A204.1 (cell line): ENCODE measurements at regions not wholly inside any gene's neighbourhood (a gene's known extent, or its start where the extent isn't known, plus 50 kb on each side); places are given as distances from the start of the nearest gene placed in this dataset.

Source experiments
- FAIRE-seq: peaks from 2 replicates; lab custom pipeline; 2012; peaks lifted over from hg19 to GRCh38; lab: Jason Lieb, UNC

GRCh38 chr9:22286661-22287060, 160.0 kb upstream of the DMRTA1 start:
- no peak for FAIRE-seq

GRCh38 chr9:22288661-22289060, 158.0 kb upstream of the DMRTA1 start:
- FAIRE-seq = no peak

GRCh38 chr9:22307013-22307711, 139.5 kb upstream of the DMRTA1 start:
- FAIRE-seq = no peak

- no peak for FAIRE-seq
Observed at GRCh38 chr9:22308177-22308576, 138.4 kb upstream of the DMRTA1 start.

GRCh38 chr9:22316645-22317044, 130.0 kb upstream of the DMRTA1 start:
- no peak for FAIRE-seq

GRCh38 chr9:22331533-22331932, 115.1 kb upstream of the DMRTA1 start:
- no peak for FAIRE-seq

- no peak for FAIRE-seq
Observed at GRCh38 chr9:22332202-22332601, 114.4 kb upstream of the DMRTA1 start.

GRCh38 chr9:22337261-22337660, 109.4 kb upstream of the DMRTA1 start:
- no peak for FAIRE-seq

- no peak for FAIRE-seq
Observed at GRCh38 chr9:22342491-22343217, 104.0 kb upstream of the DMRTA1 start.

GRCh38 chr9:22343218-22343611, 103.4 kb upstream of the DMRTA1 start:
- FAIRE-seq = no peak

GRCh38 chr9:22354699-22355384, 91.8 kb upstream of the DMRTA1 start:
- no peak for FAIRE-seq

- FAIRE-seq = no peak
Observed at GRCh38 chr9:22356985-22357384, 89.6 kb upstream of the DMRTA1 start.

- FAIRE-seq = no peak
Observed at GRCh38 chr9:22363421-22363887, 83.2 kb upstream of the DMRTA1 start.

- FAIRE-seq = no peak
Observed at GRCh38 chr9:22373636-22374035, 73.0 kb upstream of the DMRTA1 start.

GRCh38 chr9:22374051-22374450, 72.6 kb upstream of the DMRTA1 start:
- no peak for FAIRE-seq

GRCh38 chr9:22379272-22379671, 67.4 kb upstream of the DMRTA1 start:
- FAIRE-seq = no peak

- no peak for FAIRE-seq
Observed at GRCh38 chr9:22381170-22381569, 65.5 kb upstream of the DMRTA1 start.

- no peak for FAIRE-seq
Observed at GRCh38 chr9:22382331-22382730, 64.3 kb upstream of the DMRTA1 start.

GRCh38 chr9:22383718-22384117, 62.9 kb upstream of the DMRTA1 start:
- FAIRE-seq = no peak

GRCh38 chr9:22389271-22389670, 57.4 kb upstream of the DMRTA1 start:
- FAIRE-seq = no peak

GRCh38 chr9:22392523-22392922, 54.1 kb upstream of the DMRTA1 start:
- FAIRE-seq = no peak

GRCh38 chr9:22395687-22396141, 50.9 kb upstream of the DMRTA1 start:
- FAIRE-seq = no peak
